ENCODE measurements at regions not wholly inside any gene's neighbourhood (a gene's known extent, or its start where the extent isn't known, plus 50 kb on each side); places are given as distances from the start of the nearest gene placed in this dataset.
A peak's percentile ranks its signal among the peaks of the same experiment; 100 is the strongest.

- H3K27ac ChIP-seq (ENCODE audit: extremely low read depth, low read depth, low read length), result no peak overlapping the region
- no peak overlapping the region for H3K4me3 ChIP-seq (ENCODE audit: low read depth, low read length)
- H3K36me3 ChIP-seq (ENCODE audit: control insufficient read depth in 2 of 2, insufficient read depth in 1 of 2, low read length in 2 of 2), result no peaks in the 10 kb centered on the region
- CTCF ChIA-PET, result interaction anchor here (0.5 to 1.1 kb wide), 5 partner anchors 16 to 278 kb away, joined by 3 to 4 read pairs (median 3); no protein-coding TSS in a partner anchor
- peaks cover 18% of the 10 kb centered on the region; the same call in 1 of the 2 replicates for H3K4me1 ChIP-seq (ENCODE audit: control insufficient read depth, insufficient read depth, low read length)
- no peaks in the 10 kb centered on the region for H3K9me3 ChIP-seq (ENCODE audit: control insufficient read depth, insufficient read depth, low read depth, low read length)
- POLR2A ChIA-PET, result no interaction called here
- no peak for TF ChIP-seq ZNF138 (tag by site-specific recombination; IDR thresholded peaks at IDR 0.05; ENCODE audit: borderline replicate concordance)
- no peak for TF ChIP-seq ZNF791 (tag by site-specific recombination; IDR thresholded peaks at IDR 0.05)
- TF ChIP-seq MEIS1 (CRISPR knock-in tag; IDR thresholded peaks at IDR 0.05; ENCODE audit: borderline replicate concordance), result no peak
- peak; percentile 45 for TF ChIP-seq ZNF654 (tag by site-specific recombination; IDR thresholded peaks at IDR 0.05; ENCODE audit: low read depth)
- peak; percentile 82 for TF ChIP-seq CTCF (tag by site-specific recombination; IDR thresholded peaks at IDR 0.05)
- no peak for TF ChIP-seq ZNF514 (tag by site-specific recombination; IDR thresholded peaks at IDR 0.05)
- TF ChIP-seq PRDM10 (tag by site-specific recombination; IDR thresholded peaks at IDR 0.05), result 0 out of 2 replicates have a peak, but pooled peaks have one; percentile 12
These were observed 74.7 kb upstream of the ETAA1 start for GRCh38 chr2:67322353-67323001.

- CTCF ChIA-PET, result interaction anchor here (0.7 kb wide), 1 partner anchor 63 kb away, joined by 4 read pairs; no protein-coding TSS in a partner anchor
- TF ChIP-seq ZSCAN5A (tag by site-specific recombination; IDR thresholded peaks at IDR 0.05) (no peak), KLF7 (tag by site-specific recombination; IDR thresholded peaks at IDR 0.05; ENCODE audit: borderline replicate concordance) (no peak), ZNF518A (tag by site-specific recombination; conservative IDR thresholded peaks at IDR 0.05; ENCODE audit: low read depth) (no peak), ZNF792 (tag by site-specific recombination; IDR thresholded peaks at IDR 0.05) (no peak), SCRT1 (tag by site-specific recombination; IDR thresholded peaks at IDR 0.05; ENCODE audit: borderline replicate concordance) (no peak), ZNF23 (tag by site-specific recombination; IDR thresholded peaks at IDR 0.05; ENCODE audit: borderline replicate concordance) (no peak), ZNF514 (tag by site-specific recombination; IDR thresholded peaks at IDR 0.05) (no peak), REST (tag by site-specific recombination; IDR thresholded peaks at IDR 0.05) (no peak), ZNF140 (tag by site-specific recombination; IDR thresholded peaks at IDR 0.05) (no peak), OSR2 (tag by site-specific recombination; IDR thresholded peaks at IDR 0.05) (no peak)
These were observed 73.7 kb upstream of the ETAA1 start for GRCh38 chr2:67323209-67323991.

More at GRCh38 chr2:67323209-67323991, 73.7 kb upstream of the ETAA1 start:
- no peak overlapping the region for H3K27ac ChIP-seq (ENCODE audit: extremely low read depth, low read depth, low read length)
- no peak overlapping the region for H3K4me3 ChIP-seq (ENCODE audit: low read depth, low read length)
- H3K4me1 ChIP-seq (ENCODE audit: control insufficient read depth, insufficient read depth, low read length), result peaks cover 14% of the 10 kb centered on the region; the same call in 1 of the 2 replicates
- POLR2A ChIA-PET, result no interaction called here
- no peaks in the 10 kb centered on the region for H3K9me3 ChIP-seq (ENCODE audit: control insufficient read depth, insufficient read depth, low read depth, low read length)
- H3K36me3 ChIP-seq (ENCODE audit: control insufficient read depth in 2 of 2, insufficient read depth in 1 of 2, low read length in 2 of 2), result no peaks in the 10 kb centered on the region
